RWPE1 (cell line): ENCODE measurements at regions not wholly inside any gene's neighbourhood (a gene's known extent, or its start where the extent isn't known, plus 50 kb on each side); places are given as distances from the start of the nearest gene placed in this dataset.

Source experiments
- CTCF ChIA-PET: fragments of 350-600 bp; sonication (Branson Sonifier 250); formaldehyde crosslinking; extraction: SDS; loops from one replicate; lab custom pipeline; 2021; lab: Yijun Ruan, JAX
- POLR2A ChIA-PET: fragments of 400-600 bp; formaldehyde crosslinking; extraction: SDS; loops from one replicate; lab custom pipeline; 2020; ENCODE audit warnings: antibody characterized with exemption; ENCODE audit not compliant: low non-redundant PET; lab: Yijun Ruan, JAX
- DNase-seq: peaks from one replicate; pipeline ENCODE4 v3.0.0; 2012; ENCODE audit warnings: low spot score
- H3K27ac ChIP-seq: fragments of 450-650 bp; 2 replicates; pipeline ENCODE4 v1.5.1; 2017
- CTCF ChIP-seq: fragments of 450-650 bp; conservative IDR thresholded peaks from 2 replicates; pipeline ENCODE4 v1.5.1; 2017; ENCODE audit warnings: low read depth, mild to moderate bottlenecking

- POLR2A ChIA-PET: no interaction called here
- no peak for DNase-seq
- CTCF ChIA-PET: no interaction called here
- TF ChIP-seq CTCF: no peak
- no peak overlapping the region for H3K27ac ChIP-seq
Measured at GRCh38 chr12:87806310-87806709, 222.9 kb downstream of the C12orf50 start.

- ChIA-PET CTCF (no interaction called here), POLR2A (no interaction called here)
- TF ChIP-seq CTCF: no peak
- no peak for DNase-seq
- no peak overlapping the region for H3K27ac ChIP-seq
Measured at GRCh38 chr12:87804386-87804785, 224.8 kb downstream of the C12orf50 start.

GRCh38 chr12:87802721-87803011 lies 226.5 kb downstream of the C12orf50 start:
- CTCF ChIA-PET: interaction anchor here (0.6 kb wide), 1 partner anchor 1296 kb away, joined by 3 read pairs; no protein-coding TSS in a partner anchor
- no peak for TF ChIP-seq CTCF
- DNase-seq: no peak
- H3K27ac ChIP-seq: no peak overlapping the region
- POLR2A ChIA-PET: no interaction called here

GRCh38 chr12:87801860-87802720 lies 227.1 kb downstream of the C12orf50 start:
- CTCF ChIA-PET: interaction anchor here (0.7 kb wide), 1 partner anchor 1647 kb away, joined by 5 read pairs; no protein-coding TSS in a partner anchor
- POLR2A ChIA-PET: no interaction called here

GRCh38 chr12:87796961-87797516 lies 232.2 kb downstream of the C12orf50 start:
- no peak overlapping the region for H3K27ac ChIP-seq
- TF ChIP-seq CTCF: no peak
- POLR2A ChIA-PET: no interaction called here
- no peak for DNase-seq
- CTCF ChIA-PET: no interaction called here

More at GRCh38 chr12:87801860-87802720, 227.1 kb downstream of the C12orf50 start:
- H3K27ac ChIP-seq: no peak overlapping the region
- no peak for TF ChIP-seq CTCF
- peak; percentile 5 for DNase-seq

- TF ChIP-seq CTCF: no peak
- POLR2A ChIA-PET: no interaction called here
- DNase-seq: no peak
- CTCF ChIA-PET: no interaction called here
- no peak overlapping the region for H3K27ac ChIP-seq
Measured at GRCh38 chr12:87795555-87795954, 233.6 kb downstream of the C12orf50 start.
